NCI-H69 (cell line): ENCODE measurements at regions not wholly inside any gene's neighbourhood (a gene's known extent, or its start where the extent isn't known, plus 50 kb on each side); places are given as distances from the start of the nearest gene placed in this dataset.
"Not testable (repeated sequence)": the region's sequence is repeated elsewhere in the genome, so short reads cannot be mapped to it uniquely, and the experiment has no call there.

ENCODE experiments used
- DNase-seq: peaks from one replicate; lab custom pipeline; 2025; lab: John Stamatoyannopoulos, UW

DNA sequence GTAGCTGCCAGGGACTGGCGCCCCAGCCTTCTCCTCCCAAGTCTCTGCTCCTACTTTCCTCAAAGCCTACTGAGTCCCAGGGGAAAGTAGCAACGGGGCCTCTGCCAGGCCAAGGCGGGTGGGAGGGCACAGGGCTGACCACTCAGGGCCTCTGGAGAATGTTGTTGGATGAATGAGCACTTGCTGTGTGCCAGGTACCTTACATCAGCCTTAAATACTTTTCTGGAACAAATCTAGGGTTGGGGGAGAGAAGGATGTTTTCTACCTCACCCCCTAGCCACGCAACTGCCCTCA is 119.3 kb upstream of the ZBTB40 start:
- DNase-seq, result no peak

DNA sequence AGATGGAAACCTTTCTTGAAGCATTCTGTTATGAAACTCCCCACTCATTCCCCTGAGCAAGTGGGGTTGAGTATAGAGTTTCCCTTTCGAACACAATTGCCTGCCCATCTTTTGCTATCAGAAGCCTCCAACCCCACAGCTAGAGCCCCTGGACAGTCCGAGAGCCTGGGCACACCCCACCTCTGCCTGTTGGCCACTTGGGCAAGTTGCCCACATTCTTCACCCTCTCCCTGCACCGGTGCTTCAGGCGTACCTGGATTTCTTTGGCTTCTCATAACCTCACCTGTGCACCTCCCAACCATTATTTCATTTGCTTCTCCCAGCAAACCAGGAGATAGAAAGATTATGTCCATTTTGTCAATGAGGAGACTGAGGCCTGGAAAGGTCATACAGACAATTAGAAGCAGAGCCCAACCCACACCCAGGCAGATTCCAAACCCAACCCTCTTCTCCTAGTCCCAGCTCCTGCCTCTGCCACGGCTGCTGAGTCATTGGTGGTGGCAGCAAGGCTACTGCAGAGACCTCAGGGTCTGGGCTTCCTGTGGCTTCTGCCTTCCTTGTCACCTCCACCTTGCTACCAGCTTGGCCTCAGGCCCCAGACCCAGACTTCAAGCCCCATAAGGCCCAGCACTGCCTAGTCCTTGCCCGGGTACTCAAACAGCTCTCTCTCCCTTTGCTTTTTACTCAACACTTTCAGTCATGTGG is 118.7 kb upstream of the ZBTB40 start:
- no peak for DNase-seq

- no peak for DNase-seq
Observed at GRCh38 chr1:22333516-22334121, 118.0 kb upstream of the ZBTB40 start.

DNA sequence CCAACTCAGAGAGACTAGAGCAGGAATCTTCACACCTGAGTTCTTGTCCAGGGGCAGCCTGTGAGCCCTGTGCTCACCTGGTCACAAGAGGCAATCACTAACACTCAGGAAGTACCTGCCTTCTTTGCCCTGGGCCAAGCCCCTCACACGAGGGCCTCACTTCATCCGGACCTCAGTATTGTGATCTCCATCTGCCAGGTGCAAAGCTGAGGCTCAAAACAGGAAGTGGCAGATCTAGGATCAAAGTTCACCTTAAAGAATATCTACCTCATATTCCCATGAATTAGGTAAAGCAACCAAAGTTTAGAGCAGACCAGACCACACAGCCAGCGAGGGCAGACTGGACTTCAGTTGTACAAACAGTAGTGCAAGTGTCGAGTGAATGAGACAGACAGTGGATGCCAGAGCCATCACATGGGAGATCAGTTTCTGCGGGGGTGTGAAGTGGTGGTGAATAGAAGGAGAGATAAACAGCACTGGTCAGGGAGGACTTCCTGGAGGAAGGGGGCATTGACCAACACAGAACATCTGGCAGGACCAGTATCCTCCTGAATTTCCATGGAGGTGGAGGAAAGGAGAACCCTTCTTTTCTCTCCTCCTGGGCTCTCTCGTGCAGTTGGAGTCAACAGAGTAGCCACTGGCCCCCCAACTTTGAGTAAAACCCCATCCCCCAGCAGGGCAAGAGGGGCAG is 116.6 kb upstream of the ZBTB40 start:
- DNase-seq, result no peak

- not testable (repeated sequence) for DNase-seq
Observed at GRCh38 chr1:22336274-22336673, 115.4 kb upstream of the ZBTB40 start.

GRCh38 chr1:22336696-22337545 is 114.7 kb upstream of the ZBTB40 start:
- DNase-seq, result not testable (repeated sequence)

DNA sequence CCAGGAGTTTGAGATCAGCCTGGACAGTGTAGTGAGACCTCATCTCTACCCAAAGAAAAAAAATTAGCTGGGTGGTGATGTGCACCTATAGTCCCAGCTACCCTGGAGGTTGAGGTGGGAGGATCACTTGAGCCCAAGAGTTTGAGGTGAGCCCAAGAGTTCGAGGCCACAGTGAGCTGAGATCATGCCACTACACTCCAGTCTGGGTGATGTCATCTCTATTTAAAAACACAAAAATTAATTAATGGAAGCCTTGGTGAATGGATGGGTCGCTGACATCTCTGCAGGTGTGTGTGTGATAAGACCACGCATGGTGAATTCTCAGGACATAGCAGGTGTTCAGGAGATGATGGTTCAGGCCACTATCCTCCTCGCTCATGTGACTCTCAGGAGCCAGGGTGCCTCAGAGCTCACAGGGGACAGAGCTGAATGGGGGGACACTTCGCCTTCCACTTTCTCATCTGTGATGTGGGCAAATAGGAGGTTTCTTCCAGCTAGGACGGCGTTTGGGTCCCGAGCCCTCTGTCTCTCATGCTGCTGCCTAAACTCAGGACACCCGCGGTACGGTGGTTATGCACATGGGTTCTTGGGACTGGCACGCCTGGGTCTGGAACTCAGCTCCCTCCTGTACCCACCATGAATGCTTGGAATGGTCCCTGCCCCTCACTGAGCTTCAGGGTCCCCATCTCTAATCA is 113.4 kb upstream of the ZBTB40 start:
- DNase-seq, result no peak

DNA sequence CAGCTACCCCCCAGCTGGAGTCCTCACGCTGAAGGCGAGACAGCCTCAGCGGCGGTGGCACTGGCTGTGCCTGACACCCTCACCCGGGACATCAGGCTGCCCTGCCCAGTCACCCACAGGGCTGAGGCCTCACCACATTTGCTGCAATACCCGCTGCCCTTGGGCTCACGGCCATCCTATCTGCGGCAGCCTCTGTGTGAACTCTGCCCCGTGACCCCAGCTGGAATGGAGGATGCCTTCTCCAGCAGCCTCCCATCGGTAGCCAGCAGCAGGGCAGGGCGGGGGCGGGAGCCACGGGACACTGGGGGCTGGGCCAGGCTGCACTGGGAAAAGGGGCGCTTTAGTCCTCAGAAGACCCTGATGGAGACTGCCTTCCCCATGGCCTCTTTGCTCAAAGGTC is 112.4 kb upstream of the ZBTB40 start:
- DNase-seq, result no peak

GRCh38 chr1:22340066-22340465 is 111.6 kb upstream of the ZBTB40 start:
- DNase-seq, result peak; percentile 9

DNA sequence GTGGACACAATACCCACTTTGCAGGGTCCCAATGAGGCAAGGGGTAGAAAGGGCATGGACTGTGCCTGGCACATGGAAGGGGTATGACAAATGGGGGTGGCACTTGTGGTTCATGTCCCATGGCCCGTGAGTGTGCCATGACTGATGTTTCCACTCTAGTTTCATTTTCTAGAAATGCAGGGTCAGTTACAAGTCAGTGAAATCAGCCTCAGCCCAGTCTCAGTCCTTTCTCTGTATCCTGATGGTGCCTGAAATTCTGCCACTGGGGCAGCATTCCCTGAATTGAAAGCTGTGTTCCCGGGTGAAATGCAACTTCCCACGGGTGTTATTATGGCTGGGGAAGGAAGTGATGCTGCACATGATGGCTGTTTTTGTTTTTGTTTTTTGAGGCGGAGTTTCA is 110.8 kb upstream of the ZBTB40 start:
- no peak for DNase-seq

DNA sequence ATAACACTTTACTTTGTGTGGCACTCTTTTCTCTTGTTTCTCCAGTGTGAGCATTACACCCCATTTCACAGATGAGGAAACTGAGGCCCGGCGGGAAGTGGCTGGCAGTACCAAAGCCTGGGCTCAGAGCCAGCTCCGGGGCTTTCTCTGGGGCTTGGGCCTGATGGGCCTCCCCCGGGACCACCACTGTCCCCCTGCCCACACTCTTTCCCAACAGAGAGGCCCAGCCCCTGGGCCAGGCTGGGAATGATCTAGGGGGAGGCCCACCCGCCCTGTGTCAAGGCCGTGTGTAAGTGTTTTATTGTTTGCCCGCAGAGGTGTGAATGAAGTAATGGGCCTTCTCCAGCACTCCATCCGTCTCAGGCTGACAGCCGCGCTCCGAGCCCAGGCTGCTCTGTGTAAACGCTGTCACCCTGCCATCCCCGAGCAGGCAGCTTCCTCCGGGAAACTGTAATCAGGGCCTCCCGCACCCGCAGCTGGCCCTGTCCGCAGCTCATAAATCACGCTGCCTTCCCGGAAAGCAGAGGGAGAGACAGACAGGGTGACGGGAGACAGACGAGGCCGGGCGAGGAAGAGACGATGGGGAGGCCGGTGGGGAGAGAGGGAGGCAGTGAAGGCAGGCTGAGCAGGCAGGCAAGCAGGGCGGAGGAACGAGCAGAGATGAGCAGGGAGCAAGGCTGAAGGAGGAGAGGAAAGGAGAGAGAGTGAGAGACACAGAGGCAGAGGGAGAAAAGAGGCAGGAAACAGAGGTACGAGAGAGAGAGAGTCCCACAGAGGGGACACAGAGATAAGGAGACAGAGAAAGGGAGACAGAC is 109.7 kb upstream of the ZBTB40 start:
- DNase-seq, result peak; percentile 86

DNA sequence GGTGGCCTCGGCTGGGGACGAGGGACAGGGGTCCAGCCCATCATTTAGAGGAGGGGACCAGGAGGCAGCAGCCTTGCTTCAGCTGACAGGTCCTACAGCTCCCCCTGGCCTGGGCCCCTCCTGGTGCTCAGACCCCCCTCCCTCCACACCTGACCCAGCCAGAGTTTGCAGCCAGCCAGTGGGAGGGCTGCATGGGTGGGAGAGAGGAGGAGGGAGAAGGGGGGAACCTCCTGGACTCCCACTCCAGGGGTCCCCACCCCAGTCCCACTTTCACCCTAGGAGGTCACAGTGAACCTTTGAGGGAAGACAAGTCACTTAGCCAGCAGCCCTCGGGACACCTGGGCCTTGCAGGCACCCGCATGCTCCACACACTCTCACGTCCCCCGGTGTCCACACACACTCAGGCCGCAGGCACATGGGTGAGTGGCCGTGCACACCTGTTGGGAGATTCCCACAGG is 108.9 kb upstream of the ZBTB40 start:
- no peak for DNase-seq

DNA sequence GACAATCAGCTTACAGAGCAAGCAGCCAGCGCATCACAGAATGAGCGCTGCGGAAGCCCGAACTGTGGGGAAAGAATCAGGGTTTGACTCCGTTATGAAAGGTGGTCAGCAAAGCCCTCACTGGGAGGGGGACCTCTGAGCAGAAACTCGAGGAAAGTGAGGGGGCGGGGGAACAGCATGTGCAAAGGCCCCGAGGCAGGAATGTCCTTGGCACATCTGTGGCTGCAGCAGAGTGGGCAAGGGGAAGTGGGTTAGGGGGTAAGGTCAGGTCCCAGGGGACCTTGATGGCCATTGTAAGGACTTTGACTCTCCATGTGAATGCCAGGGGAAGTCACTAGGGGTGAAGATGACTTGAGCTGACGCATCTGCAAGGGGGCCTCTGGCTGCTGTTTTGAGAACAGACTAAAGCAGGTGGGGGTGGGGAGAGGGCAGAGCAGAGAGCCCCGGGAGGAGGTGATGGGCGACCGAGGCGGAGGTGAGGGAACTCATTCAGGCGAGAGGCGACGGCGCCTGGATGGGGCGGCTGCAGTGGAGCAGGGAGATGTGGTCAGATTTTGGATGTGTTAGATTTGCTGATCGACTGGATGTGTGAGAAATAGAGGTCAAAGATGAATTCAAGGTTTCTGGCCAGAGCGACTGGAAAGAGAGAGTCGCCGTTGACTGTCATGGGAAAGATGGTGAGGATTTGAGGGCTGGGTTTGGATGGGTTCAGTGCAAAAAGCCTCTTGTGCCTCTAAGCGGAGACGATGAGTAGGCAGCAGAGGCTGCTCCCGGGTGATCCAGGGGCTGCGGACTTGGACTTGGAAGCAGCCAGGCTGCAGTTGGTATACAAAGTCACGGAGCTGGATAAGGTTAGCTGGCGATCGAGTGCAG is 108.0 kb upstream of the ZBTB40 start:
- no peak for DNase-seq

DNA sequence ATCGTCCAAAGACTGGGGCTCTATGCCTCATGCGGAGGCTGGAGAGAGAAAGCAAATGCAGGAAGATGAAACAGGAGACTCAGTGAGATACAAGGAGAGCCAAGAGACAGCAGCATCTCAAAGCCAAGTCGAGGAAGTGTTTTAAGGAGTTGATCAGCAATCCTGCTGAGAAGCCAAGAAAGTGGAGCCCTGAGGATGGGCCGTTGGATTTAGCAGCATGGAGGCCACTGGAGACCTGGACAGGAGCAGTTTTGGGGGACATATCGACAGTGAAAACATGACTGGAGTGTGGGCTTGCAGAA is 107.4 kb upstream of the ZBTB40 start:
- DNase-seq, result no peak

GRCh38 chr1:22344851-22345560 is 106.6 kb upstream of the ZBTB40 start:
- no peak for DNase-seq

GRCh38 chr1:22347854-22348760 is 103.5 kb upstream of the ZBTB40 start:
- peak; percentile 83 for DNase-seq

DNA sequence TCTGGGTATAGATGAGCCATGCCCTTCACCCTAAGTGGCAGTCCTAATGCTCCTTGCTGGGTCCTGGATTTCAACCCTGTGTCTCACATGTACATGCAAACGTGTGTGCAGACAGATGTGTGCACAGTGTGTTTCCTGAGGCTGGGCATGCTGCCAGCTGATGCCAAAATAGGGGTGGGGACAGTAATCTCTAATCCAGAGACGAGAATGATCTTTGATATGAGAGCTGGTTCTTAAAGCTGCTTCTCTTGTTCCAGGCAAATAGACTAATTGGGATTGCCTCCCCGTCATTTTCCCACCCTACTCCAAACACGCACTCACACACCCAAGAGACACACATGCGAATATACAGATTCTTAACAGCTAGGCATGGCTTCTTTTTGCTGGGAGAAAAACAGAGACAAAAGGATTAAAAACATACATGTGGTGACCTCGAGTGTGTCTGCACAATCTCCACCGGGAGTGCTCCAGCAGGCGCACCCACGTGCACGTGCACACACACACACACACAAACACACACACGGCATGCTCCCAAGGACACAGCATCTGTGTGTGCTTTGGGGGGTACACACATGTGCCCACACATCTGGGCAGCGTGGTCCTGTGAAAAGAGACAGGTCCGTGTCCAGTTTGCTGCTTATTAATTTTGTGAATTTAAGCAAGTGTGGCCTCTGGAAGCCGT is 102.1 kb upstream of the ZBTB40 start:
- peak; percentile 86 for DNase-seq
